ENCODE measurements at regions not wholly inside any gene's neighbourhood (a gene's known extent, or its start where the extent isn't known, plus 50 kb on each side); places are given as distances from the start of the nearest gene placed in this dataset.

DNA sequence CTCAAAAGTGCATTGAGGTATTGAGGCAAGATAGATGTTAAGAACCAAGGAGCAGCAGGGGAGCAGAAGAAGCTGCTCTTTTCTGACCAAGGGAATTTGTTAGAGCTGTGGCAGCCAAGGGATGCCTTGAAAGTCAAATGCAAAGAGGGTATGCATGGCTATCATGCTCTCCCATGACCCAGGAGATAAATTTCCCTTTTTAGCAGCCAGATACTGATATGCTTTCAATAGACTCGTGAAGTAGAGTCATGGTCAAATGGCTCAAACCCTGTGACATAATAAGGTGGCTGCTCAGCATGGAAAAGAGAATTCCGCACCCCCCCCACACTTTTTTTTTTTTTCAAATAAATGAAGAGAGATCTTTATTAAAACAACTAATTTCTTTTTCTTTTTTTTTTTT is 180.9 kb upstream of the ACTBL2 start:
- POLR2A ChIA-PET = no interaction called here
- no peak for DNase-seq (ENCODE audit: extremely low spot score)
- no peak for TF ChIP-seq CTBP1 (IDR thresholded peaks at IDR 0.05; ENCODE audit: borderline replicate concordance)
- no peak for TF ChIP-seq ZNF384 (IDR thresholded peaks at IDR 0.05)
- TF ChIP-seq SUZ12 (IDR thresholded peaks at IDR 0.05) = no peak
- CTCF ChIA-PET = interaction anchor here (1.4 kb wide), 1 partner anchor 13 kb away, joined by 5 read pairs; no protein-coding TSS in a partner anchor

DNA sequence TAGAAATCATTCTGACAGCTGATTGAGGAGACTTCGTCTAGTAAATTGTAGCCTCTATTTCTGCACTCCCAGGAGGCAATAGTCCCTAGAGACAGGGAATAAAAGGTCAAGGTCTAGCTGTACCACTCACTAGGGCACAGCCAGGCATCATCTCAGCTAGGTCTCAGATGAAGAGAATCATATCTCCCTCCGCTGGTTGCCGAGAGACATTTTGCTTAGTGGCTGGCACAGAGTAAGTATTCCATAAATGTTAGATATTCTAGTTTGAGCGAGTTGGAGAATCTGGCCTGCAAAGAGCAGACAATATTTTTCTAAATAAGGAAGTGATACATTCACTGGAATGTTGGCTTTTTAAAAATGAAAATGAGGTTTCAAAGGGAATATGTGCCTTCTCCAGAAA is 180.4 kb upstream of the ACTBL2 start:
- ChIA-PET POLR2A (no interaction called here), CTCF (interaction anchor here (1.4 kb wide), 1 partner anchor 12 kb away, joined by 5 read pairs; no protein-coding TSS in a partner anchor)
- DNase-seq (ENCODE audit: extremely low spot score) = no peak
- TF ChIP-seq TARDBP (IDR thresholded peaks at IDR 0.05) (no peak), ZNF384 (IDR thresholded peaks at IDR 0.05) (no peak), FOXK2 (IDR thresholded peaks at IDR 0.05) (no peak), FOXM1 (IDR thresholded peaks at IDR 0.05; ENCODE audit: borderline replicate concordance) (no peak), SP1 (IDR thresholded peaks at IDR 0.05) (no peak), L3MBTL2 (conservative IDR thresholded peaks at IDR 0.05) (no peak), CTBP1 (IDR thresholded peaks at IDR 0.05; ENCODE audit: borderline replicate concordance) (no peak), FOXA1 (IDR thresholded peaks at IDR 0.05) (no peak), ARNT (IDR thresholded peaks at IDR 0.05) (no peak), NFRKB (IDR thresholded peaks at IDR 0.05) (no peak)
- TF ChIP-seq, protein P1, sequence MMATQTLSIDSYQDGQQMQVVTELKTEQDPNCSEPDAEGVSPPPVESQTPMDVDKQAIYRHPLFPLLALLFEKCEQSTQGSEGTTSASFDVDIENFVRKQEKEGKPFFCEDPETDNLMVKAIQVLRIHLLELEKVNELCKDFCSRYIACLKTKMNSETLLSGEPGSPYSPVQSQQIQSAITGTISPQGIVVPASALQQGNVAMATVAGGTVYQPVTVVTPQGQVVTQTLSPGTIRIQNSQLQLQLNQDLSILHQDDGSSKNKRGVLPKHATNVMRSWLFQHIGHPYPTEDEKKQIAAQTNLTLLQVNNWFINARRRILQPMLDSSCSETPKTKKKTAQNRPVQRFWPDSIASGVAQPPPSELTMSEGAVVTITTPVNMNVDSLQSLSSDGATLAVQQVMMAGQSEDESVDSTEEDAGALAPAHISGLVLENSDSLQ (IDR thresholded peaks at IDR 0.05) = no peak

DNA sequence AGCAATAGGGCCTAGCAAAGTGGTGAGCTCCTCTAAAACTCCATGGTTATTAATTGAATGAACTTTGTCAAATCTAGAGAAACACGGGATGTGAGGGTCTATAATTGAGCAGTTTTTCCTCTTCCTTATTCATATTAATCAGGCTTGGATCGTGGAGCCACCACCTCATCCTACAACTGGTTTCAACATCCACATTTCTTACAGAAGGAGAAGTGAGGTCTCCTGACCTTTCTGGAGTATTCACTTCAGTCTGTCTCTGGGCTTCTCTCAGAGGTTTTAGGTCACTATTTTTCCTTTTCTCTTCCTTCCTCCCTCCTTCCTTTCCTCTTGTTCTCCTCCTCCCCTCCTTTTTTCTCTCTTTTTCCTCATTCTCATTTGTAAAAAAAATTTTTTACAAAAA is 177.3 kb upstream of the ACTBL2 start:
- POLR2A ChIA-PET = no interaction called here
- DNase-seq (ENCODE audit: extremely low spot score) = no peak
- CTCF ChIA-PET = no interaction called here
- TF ChIP-seq, protein P1 (IDR thresholded peaks at IDR 0.05) = no peak
- no peak for TF ChIP-seq L3MBTL2 (conservative IDR thresholded peaks at IDR 0.05)
- TF ChIP-seq HDGF (IDR thresholded peaks at IDR 0.05; ENCODE audit: borderline replicate concordance) = no peak
- no peak for TF ChIP-seq LEF1 (IDR thresholded peaks at IDR 0.05; ENCODE audit: borderline replicate concordance)
- TF ChIP-seq ELF4 (IDR thresholded peaks at IDR 0.05) = no peak
- no peak for TF ChIP-seq BHLHE40 (IDR thresholded peaks at IDR 0.05; ENCODE audit: borderline replicate concordance)
- TF ChIP-seq SP1 (IDR thresholded peaks at IDR 0.05) = no peak
- TF ChIP-seq ARNT (IDR thresholded peaks at IDR 0.05) = no peak
- no peak for TF ChIP-seq CTBP1 (IDR thresholded peaks at IDR 0.05; ENCODE audit: borderline replicate concordance)
- no peak for TF ChIP-seq ZNF384 (IDR thresholded peaks at IDR 0.05)
- no peak for TF ChIP-seq FOXM1 (IDR thresholded peaks at IDR 0.05; ENCODE audit: borderline replicate concordance)
- no peak for TF ChIP-seq TARDBP (IDR thresholded peaks at IDR 0.05)
- TF ChIP-seq FOXA1 (IDR thresholded peaks at IDR 0.05) = no peak
- TF ChIP-seq NFRKB (IDR thresholded peaks at IDR 0.05) = no peak
- no peak for TF ChIP-seq FOXK2 (IDR thresholded peaks at IDR 0.05)
- no peak for TF ChIP-seq SUZ12 (IDR thresholded peaks at IDR 0.05)

DNA sequence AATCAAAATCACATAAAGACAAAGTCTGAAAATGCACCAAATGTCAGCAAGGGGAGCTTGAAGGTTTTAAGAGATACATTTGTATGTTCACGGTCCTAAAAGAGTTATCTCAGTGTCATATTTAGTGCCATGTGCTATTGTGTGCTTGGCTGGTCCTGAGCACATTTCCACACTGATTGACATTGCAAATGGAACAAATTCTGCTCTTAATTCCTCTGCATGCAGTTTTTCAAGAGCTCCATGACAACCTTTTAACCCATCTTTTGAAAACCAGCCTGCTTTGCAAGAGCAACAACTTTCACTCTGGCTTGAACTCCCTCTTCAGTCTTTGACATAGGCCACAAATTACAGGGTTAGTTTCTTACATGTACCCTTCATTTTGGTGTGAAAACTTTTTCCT is 175.4 kb upstream of the ACTBL2 start:
- DNase-seq (ENCODE audit: extremely low spot score) = no peak
- no peak for TF ChIP-seq BHLHE40 (IDR thresholded peaks at IDR 0.05; ENCODE audit: borderline replicate concordance)
- TF ChIP-seq, protein P1 (IDR thresholded peaks at IDR 0.05) = no peak
- no peak for TF ChIP-seq SP1 (IDR thresholded peaks at IDR 0.05)
- TF ChIP-seq L3MBTL2 (conservative IDR thresholded peaks at IDR 0.05) = no peak
- TF ChIP-seq ARNT (IDR thresholded peaks at IDR 0.05) = no peak
- TF ChIP-seq CTBP1 (IDR thresholded peaks at IDR 0.05; ENCODE audit: borderline replicate concordance) = no peak
- no peak for TF ChIP-seq TARDBP (IDR thresholded peaks at IDR 0.05)
- TF ChIP-seq NFRKB (IDR thresholded peaks at IDR 0.05) = no peak
- no peak for TF ChIP-seq HDGF (IDR thresholded peaks at IDR 0.05; ENCODE audit: borderline replicate concordance)
- CTCF ChIA-PET = interaction anchor here (1.4 kb wide), 2 partner anchors 8 to 121 kb away, joined by 3 to 4 read pairs; no protein-coding TSS in a partner anchor
- POLR2A ChIA-PET = no interaction called here

DNA sequence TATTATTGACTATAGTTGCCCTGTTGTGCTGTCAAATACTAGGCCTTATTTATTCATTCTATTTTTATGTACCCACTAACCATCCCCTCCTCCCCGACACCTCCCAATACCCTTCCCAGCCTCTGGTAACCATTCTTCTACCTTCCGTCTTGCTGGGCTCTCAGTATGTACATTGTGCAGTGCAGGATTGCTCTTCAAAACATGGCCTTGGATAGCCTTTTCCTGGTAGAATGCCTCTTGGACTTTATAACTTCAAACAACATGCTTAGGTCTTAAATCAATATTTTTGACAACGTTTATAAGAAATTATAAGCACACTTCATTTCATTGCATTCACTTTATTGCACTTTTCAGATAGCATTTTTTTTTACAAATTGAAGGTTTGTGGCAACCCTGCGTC is 172.6 kb upstream of the ACTBL2 start:
- ChIA-PET POLR2A (no interaction called here), CTCF (no interaction called here)
- no peak for DNase-seq (ENCODE audit: extremely low spot score)
- TF ChIP-seq, protein P1 (IDR thresholded peaks at IDR 0.05) = no peak
- TF ChIP-seq ARNT (IDR thresholded peaks at IDR 0.05) = no peak
- no peak for TF ChIP-seq SUZ12 (IDR thresholded peaks at IDR 0.05)

DNA sequence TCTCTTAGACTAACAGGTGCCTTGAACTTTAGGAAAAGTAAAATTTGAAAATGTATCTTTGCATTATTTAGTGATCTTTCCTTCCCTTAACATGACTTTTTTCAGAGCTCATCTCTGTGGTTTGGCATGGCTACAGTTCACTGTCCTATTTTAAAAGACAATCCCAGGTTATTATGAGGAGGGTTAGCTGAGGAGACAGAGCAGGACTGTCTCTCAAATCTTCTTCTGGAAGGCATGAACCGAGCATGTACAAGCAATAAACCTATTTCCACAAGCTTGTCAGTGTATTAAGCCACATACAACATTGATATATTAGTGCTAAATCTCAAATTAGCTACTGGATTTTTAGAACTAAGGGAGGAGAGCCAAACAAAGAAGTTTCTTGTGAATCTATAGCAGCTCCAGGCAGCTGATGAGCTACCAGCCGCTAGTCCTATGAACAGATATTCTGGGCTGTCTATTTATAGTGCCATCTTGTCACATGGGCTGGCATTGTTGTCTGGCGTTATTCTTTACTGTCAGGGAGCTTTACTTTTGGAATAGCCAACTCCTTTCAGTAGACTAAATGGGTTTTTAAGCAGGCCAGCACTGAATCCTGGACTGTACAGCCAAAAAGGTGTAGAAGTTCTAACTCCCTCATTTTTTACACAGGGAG is 171.2 kb upstream of the ACTBL2 start:
- DNase-seq (ENCODE audit: extremely low spot score) = no peak
- no peak for TF ChIP-seq SP1 (IDR thresholded peaks at IDR 0.05)
- no peak for TF ChIP-seq CTBP1 (IDR thresholded peaks at IDR 0.05; ENCODE audit: borderline replicate concordance)
- no peak for TF ChIP-seq HDGF (IDR thresholded peaks at IDR 0.05; ENCODE audit: borderline replicate concordance)
- TF ChIP-seq L3MBTL2 (conservative IDR thresholded peaks at IDR 0.05) = no peak
- TF ChIP-seq FOXA1 (IDR thresholded peaks at IDR 0.05) = no peak
- TF ChIP-seq SUZ12 (IDR thresholded peaks at IDR 0.05) = no peak
- TF ChIP-seq ELF4 (IDR thresholded peaks at IDR 0.05) = no peak
- POLR2A ChIA-PET = no interaction called here
- CTCF ChIA-PET = no interaction called here
